Activated CD4-positive, alpha-beta T cell treated with anti-CD3 and anti-CD28 coated beads, Interleukin-2, amount 50 U/mL, for 4 hours (primary cell): ENCODE measurements at regions not wholly inside any gene's neighbourhood (a gene's known extent, or its start where the extent isn't known, plus 50 kb on each side); places are given as distances from the start of the nearest gene placed in this dataset.

Experiments used
- DNase-seq, 2 experiments: peaks; one replicate each; pipeline ENCODE4 v3.0.0-alpha.2; 2020

DNA sequence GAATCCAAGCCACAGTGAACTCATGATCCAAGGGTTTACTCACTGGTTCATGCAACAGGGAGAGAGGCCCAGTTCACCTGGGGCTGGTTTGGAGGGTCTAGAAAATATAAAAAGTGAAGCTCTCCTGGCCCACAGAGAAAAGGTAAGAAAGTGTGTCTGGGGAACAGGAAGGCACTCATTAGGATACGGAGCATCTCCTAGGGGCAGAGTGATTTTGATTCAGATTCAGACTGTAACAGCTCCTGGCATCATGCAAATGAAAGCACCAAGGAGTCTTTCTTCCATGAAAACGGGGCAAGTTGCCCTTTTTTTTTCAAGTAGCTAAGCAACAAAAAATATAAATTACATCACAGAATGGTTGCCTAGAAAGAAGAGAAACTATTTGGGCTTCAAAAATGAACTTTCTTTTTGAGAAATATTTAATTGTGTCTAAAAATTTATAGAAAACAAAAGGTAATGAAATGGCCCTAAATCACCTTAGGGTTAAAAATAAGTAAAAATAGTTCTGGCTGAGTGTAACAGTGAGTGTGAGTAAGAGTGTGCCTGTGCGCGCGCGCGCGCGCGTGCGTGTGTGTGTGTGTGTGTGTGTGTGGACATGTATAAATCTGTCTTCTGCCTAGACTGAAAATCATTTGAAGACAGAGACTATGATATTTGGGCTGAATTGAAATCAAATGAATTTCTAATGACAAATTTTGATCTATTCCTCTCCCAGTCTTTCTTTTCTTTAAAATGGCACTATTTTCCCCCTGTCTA lies 177.8 kb upstream of the ZNF462 start:
- no peak for DNase-seq

GRCh38 chr9:106689089-106689488 lies 173.9 kb upstream of the ZNF462 start:
- no peak for DNase-seq

DNA sequence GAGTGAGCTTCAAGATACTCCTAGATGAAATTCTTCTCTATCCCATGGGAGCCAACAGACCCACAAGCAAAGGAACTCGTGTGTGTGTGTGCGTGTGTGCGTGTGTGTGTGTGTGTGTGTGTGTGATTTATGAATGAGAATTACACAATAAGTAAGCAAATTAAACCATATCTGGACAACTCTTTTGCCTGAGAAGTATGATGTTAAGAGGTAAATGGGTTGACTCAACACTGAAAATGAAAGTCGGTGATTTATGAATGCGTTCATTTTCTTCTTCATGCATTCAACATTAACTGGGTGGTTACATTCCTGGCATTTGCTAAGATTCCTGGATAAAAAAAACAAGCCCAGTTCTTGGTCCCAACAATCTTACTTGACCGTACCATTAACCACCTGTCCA lies 171.3 kb upstream of the ZNF462 start:
- no peak for DNase-seq

GRCh38 chr9:106693558-106693957 lies 169.4 kb upstream of the ZNF462 start:
- no peak for DNase-seq

GRCh38 chr9:106696804-106697203 lies 166.2 kb upstream of the ZNF462 start:
- DNase-seq, result no peak

- DNase-seq, result no peak
Measured at GRCh38 chr9:106697390-106697749, 165.6 kb upstream of the ZNF462 start.

- no peak for DNase-seq
Measured at GRCh38 chr9:106697750-106698502, 165.0 kb upstream of the ZNF462 start.

GRCh38 chr9:106700676-106701075 lies 162.3 kb upstream of the ZNF462 start:
- DNase-seq, result no peak

GRCh38 chr9:106701611-106702010 lies 161.4 kb upstream of the ZNF462 start:
- no peak for DNase-seq

DNA sequence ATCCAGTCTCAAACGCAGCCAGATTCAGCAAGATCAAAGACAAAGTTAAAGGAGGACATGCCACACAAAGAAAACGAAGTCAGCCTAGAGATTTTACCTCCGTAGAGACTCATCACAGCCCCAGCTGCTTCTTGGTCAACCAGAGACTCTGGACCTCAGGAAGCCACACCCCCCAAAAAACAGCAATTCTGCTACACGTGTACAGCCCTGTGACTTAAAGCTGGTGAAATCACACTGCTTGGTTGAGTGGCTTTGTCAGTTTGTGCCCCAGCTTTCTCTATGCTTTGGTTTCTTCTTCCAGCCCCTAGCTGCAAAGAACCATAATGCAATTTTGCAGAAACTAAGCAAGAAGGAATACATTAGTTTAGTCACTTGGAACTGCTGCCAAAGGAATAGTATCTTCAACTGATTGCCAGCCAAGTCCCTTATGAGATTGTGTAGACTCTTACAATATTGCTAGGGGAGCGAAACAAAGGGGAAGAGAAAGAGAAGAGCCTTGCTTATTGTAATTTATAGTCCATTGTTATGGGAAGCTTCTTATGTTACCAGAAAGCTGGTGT lies 158.8 kb upstream of the ZNF462 start:
- DNase-seq, result no peak

GRCh38 chr9:106707291-106707690 lies 155.7 kb upstream of the ZNF462 start:
- DNase-seq, result no peak

DNA sequence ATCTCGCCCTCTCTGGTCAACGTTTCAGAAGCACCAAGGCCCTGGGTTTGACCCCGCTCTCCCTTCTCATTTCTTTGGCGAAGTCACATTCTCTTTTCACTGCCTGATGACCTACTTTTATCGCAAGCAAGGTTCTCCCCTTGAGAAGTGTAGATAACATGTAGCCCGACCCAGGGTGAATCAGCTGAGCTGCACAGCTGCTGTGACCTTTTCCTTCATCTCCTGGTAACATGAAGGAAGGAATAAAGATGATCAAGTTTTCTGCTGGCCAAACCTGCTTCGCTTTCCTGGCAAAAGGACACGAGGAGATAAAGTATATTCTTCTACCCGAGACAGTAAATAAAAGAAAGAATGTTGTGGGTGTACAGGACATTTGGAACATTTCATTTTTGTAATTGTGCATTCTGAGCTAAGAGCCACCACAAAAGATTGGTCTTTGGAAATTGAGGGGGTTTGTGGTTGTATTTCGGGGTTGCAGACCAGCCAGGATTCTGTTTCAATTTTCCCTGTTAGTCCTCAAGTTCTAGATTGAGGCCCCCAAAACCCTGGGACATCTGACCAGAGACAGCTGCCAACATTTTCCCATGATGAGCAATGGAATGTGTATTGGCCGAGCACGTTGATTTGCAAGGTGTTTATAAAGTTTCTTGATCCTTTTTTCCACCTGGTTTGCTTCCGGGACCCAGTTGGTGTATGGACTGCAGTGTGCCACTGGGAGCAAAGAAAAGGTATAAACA lies 155.1 kb upstream of the ZNF462 start:
- no peak for DNase-seq

DNA sequence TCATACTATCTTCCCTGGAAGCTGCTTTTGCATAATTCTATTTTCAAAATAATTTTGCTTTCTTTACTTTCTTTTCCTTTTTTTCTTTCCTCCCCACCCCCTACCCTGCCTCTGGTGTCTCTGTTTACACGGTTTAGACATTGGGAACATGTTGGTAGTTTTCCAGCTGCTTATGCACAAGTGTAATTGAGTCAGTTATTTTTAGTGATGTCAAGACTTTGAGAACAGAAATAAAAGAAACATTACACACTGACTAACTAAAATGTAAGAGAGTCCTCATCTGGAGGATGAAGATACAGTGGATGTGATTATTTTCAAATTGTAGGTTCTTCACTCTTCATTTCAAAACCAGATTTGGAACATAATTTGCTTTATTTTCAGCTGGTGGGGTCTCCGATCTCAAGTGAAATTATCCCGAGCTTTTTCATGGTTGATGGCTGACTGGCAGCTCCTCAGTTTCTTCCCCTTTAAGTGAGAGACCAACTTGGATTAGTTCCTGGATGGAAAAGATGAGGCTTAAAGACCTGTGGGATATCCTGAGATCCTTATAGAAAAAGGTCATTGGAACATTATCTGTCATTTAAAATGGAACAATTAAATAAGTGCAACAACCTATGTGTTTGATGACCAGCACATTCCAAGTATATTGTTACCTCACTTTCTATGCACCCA lies 154.4 kb upstream of the ZNF462 start:
- no peak for DNase-seq

- no peak for DNase-seq
Measured at GRCh38 chr9:106712279-106712678, 150.7 kb upstream of the ZNF462 start.

DNA sequence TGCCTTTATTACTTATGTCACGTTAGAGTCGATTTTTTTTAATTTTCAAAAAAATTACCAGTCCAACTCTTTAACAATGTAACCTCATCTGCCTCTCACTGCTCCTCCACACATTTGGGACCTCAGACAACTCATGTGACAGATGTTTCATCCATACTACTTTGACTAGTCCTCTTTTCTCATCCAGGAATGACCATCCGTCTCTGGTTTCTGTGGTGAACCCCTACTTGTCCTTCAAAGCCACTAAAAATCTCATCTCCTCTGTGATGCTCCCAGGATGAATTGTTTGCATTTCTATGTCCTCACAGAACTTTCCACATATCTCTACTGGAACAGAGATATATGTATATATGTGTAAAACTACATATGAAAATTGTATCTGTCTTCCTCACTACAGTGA lies 149.8 kb upstream of the ZNF462 start:
- no peak for DNase-seq

DNA sequence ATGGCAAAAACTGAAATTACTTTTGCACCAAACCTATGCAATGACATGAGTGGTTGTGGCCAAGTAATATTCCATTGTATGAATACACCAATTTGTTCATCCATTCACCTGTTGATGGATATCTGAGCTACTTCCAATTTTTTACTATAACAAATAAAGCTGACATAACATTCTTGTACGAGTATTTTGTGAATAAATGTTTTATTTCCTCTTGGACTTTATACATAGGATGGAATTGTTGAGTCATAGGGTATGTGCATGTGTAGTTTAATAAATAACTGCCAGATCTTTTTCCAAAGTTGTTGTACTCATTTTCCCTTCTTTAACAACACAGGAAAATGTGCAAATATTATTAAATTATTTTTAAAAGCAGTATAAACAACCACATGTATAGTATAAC lies 146.1 kb upstream of the ZNF462 start:
- DNase-seq, result no peak

DNA sequence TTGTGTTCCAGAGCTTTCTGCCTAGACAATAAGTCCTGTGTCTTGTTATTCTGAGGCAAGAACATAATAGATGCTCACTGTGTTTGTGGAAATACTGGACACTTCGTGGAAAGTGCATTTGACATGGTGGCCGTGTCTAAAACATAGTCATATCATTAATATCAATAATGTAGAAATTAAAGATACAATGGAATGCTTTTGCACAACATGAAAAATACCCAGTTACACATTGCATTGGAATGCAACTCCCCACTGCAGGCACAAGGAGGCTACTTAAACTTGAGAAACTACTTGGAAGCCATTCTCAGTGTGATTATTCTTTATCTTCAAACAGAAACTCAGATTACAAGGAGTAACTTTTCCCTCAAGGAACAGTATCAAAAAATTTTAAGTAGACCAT lies 145.3 kb upstream of the ZNF462 start:
- no peak for DNase-seq

DNA sequence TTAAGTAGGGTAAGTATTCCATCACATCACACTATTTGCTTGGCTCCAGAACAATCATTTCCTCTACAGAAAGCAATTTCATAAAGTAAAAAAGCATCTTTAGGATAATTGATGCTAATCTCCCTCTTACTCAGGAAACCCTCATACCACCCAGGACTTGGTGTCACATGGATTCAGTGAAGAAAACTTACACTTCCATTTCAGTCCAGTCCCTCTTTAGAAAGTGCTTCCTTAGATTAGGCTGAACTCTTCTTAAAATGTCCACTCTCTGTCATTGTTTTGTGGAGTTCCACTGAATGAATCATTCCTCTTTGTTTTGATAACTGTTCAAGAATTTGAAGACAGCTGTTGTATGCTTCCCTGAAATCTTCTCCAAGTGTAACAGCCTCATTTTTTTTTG lies 144.0 kb upstream of the ZNF462 start:
- no peak for DNase-seq

GRCh38 chr9:106722051-106722753 lies 140.8 kb upstream of the ZNF462 start:
- DNase-seq, result no peak

- DNase-seq, result no peak
Measured at GRCh38 chr9:106723926-106724325, 139.0 kb upstream of the ZNF462 start.

DNA sequence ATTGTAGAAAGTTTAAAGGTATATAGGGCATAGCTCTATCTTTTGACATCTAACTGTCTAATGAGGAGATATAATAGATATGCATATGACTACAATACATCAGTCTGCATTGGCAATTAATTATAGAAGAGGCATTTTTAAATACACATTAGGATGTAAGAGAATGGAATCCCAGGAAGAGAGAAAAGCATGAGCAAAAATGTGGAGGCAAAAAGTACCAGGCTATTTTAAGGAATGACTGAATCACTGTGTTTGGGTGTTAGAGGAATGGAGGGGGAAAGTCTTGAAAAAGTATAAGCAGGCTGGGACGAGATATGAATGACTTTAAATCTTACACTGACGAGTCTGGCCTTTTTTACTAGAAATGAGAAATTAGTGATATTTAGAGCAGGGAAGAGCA lies 138.4 kb upstream of the ZNF462 start:
- DNase-seq, result no peak

GRCh38 chr9:106726070-106726815 lies 136.7 kb upstream of the ZNF462 start:
- no peak for DNase-seq
